ENCODE measurements at regions not wholly inside any gene's neighbourhood (a gene's known extent, or its start where the extent isn't known, plus 50 kb on each side); places are given as distances from the start of the nearest gene placed in this dataset.
A peak's percentile ranks its signal among the peaks of the same experiment; 100 is the strongest.

GRCh38 chr13:34863360-34864135 lies 78.5 kb upstream of the NBEA start (continued):
- TF ChIP-seq PATZ1 (tag by site-specific recombination; IDR thresholded peaks at IDR 0.05) (peak; percentile 75), ZNF830 (tag by site-specific recombination; IDR thresholded peaks at IDR 0.05; ENCODE audit: low read depth) (no peak), ZNF394 (tag by site-specific recombination; IDR thresholded peaks at IDR 0.05; ENCODE audit: borderline replicate concordance) (peak; percentile 69; the same call in 1 of the 2 replicates), ATF2 (tag by site-specific recombination; IDR thresholded peaks at IDR 0.05; ENCODE audit: low read depth) (no peak), ZSCAN30 (tag by site-specific recombination; IDR thresholded peaks at IDR 0.05) (no peak), ELK4 (IDR thresholded peaks at IDR 0.05; ENCODE audit: borderline replicate concordance, low read depth, low read length) (no peak), ZBTB49 (tag by site-specific recombination; IDR thresholded peaks at IDR 0.05; ENCODE audit: low read depth) (no peak), ZNF660 (tag by site-specific recombination; IDR thresholded peaks at IDR 0.05) (peak; percentile 82; the same call in 1 of the 2 replicates), ZNF211 (tag by site-specific recombination; IDR thresholded peaks at IDR 0.05; ENCODE audit: low read depth) (no peak), ZNF132 (tag by site-specific recombination; IDR thresholded peaks at IDR 0.05; ENCODE audit: borderline replicate concordance) (no peak), EGR2 (tag by site-specific recombination; IDR thresholded peaks at IDR 0.05; ENCODE audit: low read depth) (no peak), HIC1 (tag by site-specific recombination; IDR thresholded peaks at IDR 0.05) (peak; percentile 89), TCF7L2 (IDR thresholded peaks at IDR 0.05; ENCODE audit: borderline replicate concordance, low read depth, low read length) (no peak), ZNF18 (tag by site-specific recombination; IDR thresholded peaks at IDR 0.05) (no peak), FEZF1 (tag by site-specific recombination; IDR thresholded peaks at IDR 0.05) (0 out of 2 replicates have a peak, but pooled peaks have one; percentile 17), ZNF248 (tag by site-specific recombination; IDR thresholded peaks at IDR 0.05) (no peak), ZNF341 (tag by site-specific recombination; IDR thresholded peaks at IDR 0.05; ENCODE audit: low read depth) (no peak), RBAK (tag by site-specific recombination; IDR thresholded peaks at IDR 0.05) (no peak), ZNF350 (tag by site-specific recombination; IDR thresholded peaks at IDR 0.05) (no peak), ZNF335 (tag by site-specific recombination; conservative IDR thresholded peaks at IDR 0.05) (peak; percentile 63), ZNF174 (tag by site-specific recombination; IDR thresholded peaks at IDR 0.05) (no peak), SCRT2 (tag by site-specific recombination; IDR thresholded peaks at IDR 0.05) (peak; percentile 61), ZFP69B (tag by site-specific recombination; IDR thresholded peaks at IDR 0.05) (no peak), OSR2 (tag by site-specific recombination; IDR thresholded peaks at IDR 0.05) (peak; percentile 77), IKZF3 (tag by site-specific recombination; IDR thresholded peaks at IDR 0.05) (peak; percentile 46; the same call in 1 of the 2 replicates), KLF8 (tag by site-specific recombination; IDR thresholded peaks at IDR 0.05) (no peak; the same call in 1 of the 2 replicates), ZNF561 (tag by site-specific recombination; IDR thresholded peaks at IDR 0.05; ENCODE audit: borderline replicate concordance) (no peak), ZBTB21 (tag by site-specific recombination; IDR thresholded peaks at IDR 0.05) (peak; percentile 85), ZNF548 (tag by site-specific recombination; IDR thresholded peaks at IDR 0.05) (no peak)
